HG03342 (cell line): ENCODE measurements at regions not wholly inside any gene's neighbourhood (a gene's known extent, or its start where the extent isn't known, plus 50 kb on each side); places are given as distances from the start of the nearest gene placed in this dataset.

Experiments used
- ATAC-seq: cut with Tn5 transposase; IDR thresholded peaks from one replicate; pipeline ENCODE4 v1.9.1; 2021; ENCODE audit warnings: mild to moderate bottlenecking, moderate library complexity; ENCODE audit not compliant: unreplicated experiment

DNA sequence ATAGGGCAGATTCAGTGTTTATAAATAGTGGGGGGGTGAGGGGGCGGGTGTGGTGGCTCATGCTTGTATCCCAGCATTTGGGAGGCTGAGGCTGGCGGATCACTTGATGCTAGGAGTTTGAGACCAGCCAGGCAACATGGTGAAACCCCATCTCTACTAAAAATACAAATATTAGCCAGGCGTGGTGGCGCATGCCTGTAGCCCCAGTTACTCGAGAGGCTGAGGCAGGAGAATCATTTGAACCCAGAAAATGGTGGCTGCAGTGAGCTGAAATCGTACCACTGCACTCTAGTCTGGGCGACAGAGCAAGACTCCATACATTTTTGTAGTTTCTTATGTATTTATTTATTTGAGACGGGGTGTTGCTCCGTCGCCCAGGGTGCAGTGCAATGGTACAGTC, 109.0 kb upstream of the ZNF217 start:
- ATAC-seq, result no peak

DNA sequence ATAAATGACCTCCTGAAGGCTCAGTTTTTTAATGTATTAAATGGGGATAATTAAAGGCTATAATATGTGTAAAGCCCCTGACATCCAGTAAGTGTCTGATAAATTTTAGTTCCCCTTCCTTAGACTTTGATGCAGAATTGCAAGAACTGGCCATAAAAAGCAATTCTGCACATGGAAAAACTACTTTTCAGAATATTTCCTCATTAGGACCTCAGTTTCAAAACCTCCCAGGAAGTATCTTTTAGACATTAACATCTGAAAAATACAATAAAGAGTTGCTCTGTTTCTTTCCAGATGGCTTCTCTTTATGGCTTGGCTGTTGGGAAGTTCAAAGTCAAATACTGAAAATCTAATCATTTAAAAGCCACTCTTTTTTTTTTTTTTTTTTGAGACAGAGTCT, 106.3 kb upstream of the ZNF217 start:
- no peak for ATAC-seq

DNA sequence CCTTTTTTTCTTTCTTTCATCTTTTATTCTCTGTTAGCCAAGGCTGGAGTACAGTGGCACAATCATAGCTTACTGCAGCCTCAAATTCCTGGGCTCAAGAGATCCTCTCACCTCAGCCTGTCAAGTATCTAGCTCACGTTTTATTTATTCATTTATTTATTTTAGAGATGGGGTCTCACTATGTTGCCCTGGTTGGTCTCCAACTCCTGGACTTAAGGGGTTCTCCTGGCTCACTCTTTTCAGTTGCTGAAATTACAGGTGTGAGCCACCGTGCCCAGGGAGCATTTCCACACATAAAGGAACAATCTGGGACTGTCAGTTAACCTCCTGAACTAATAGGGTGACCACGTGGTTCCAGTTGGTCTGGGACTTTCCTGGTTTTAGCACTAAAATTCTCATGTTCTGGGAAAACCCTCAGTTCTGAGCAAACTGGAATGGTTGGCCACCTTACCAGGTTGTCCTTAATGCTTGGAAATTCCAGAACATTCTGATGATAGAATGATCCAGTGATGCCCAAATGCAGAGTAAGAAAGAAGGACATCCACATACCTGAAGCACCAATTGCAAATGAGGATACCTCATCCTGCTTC, 105.5 kb upstream of the ZNF217 start:
- ATAC-seq, result no peak

DNA sequence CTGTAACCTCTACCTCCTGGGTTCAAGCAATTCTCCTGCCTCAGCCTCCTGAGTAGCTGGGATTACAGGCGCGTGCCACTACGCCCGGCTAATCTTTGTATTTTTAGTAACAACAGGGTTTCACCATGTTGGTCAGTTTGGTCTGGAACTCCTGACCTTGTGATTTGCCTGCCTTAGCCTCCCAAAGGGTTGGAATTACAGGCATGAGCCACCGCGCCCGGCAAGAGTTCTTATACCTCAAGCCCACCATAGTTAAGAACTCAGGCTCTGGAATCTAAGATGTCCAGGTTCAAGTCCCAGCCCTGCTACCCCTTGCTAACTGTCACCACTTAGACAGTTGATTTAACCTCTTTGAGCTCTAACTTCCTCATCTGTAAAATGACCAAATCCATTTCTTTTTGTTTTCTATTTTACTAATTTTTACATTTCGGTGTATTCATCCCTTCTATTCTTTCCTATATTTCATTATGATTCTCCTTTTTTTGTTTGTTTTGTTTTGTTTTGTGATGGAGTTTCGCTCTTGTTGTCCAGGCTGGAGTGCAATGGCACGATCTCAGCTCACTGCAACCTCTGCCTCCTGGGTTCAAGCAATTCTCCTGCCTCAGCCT, 104.8 kb upstream of the ZNF217 start:
- no peak for ATAC-seq

DNA sequence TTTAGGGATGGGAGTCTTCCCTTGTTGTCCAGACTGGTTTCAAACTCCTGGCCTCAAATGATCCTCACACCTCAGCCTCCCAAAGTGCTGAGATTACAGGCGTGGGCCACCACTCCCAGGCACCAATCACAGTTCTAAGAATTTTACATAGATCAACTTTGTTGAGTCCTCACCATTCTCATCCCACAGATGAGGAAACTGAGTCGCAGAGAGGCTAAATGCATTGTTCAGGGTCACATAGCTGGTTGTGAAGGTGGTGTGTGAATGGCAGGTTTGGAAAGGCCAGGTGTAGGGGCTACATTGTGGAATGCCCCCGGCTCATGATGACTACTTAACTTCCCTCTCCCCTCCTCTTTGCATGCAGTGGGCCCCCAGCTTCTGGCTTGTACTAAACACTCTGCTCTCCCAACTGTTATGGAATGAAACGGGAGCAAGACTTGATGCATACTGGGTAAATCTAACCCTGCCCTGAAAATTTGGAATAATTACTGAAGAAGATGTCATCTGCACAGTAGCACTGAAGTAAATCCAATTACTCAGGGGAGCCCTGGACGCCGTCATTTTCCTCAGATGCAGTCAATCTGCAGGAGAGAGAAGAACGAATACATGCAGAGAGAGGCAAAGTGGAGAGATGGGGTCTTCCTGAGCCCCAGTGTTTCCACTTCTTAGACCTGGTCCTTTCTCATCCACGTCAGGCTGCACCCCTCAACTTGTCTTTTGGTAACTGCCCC, 102.3 kb upstream of the ZNF217 start:
- no peak for ATAC-seq

DNA sequence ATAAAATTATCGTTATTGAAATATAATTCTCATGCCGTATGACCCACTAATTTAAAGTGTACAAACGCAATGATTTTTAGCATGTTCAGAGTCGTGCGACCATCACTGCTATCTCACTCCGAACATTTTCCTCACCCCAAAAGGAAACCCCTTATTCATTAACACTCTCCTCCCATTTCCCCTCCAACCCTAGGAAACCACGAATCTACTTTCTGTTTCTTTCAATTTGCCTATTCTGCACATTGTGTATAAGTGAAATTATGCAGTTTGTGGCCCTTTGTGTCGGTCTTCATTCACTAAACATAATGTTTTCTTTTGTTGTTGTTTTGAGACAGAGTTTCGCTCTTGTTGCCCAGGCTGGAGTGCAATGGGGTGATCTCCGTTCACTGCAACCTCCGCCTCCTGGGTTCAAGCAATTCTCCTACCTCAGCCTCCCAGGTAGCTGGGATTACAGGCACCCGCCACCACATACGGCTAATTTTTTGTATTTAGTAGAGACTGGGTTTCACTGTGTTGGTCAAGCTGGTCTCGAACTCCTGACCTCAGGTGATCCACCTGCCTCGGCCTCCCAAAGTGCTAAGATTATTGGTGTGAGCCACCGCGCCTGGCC, 99.7 kb upstream of the ZNF217 start:
- ATAC-seq, result no peak

DNA sequence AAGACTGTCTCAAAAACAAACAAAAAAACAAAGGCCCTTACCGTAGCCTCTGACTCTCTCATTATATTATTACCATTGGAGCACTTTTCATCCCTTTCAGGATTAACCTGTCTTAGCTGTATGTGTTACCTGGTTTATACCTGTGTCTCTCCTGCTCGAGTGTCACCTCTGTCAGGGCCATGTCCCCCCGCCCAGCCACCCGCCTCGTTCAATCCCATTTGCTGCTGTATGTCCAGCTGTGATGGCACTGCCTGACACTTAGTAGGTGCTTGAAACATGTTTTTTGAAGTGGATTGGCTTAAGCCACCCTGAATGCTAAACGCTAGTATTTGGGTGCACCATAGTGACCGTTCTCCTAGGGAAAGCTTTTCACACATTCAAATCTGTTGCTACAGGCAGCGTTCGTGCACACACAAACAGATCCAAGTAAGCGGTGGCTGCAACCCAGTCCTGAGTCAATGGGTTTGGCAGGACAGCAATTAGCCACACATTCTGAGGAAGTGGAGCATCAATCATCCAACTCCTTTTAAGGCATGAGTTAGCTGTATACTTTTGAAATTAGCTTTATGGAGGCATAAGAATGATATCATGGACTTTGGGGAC, 98.9 kb upstream of the ZNF217 start:
- no peak for ATAC-seq

DNA sequence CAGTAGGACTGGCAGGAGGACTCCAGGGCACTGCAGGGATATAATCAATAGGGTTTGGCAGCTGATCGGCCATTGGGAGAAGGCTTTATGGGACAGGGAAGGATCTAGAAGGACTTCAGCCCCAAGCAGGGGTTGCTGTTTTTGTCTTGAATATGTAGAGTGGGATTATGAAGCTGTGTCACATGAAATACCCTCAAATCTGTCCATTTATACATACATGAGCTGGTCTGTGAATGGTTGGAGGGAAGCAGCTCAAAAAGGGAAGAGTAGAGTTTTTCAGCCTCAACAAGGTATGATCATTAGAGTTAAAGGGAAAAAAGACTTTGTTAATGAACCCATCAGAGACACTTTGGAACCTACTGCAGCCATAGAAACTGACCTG, 98.2 kb upstream of the ZNF217 start:
- ATAC-seq, result no peak

DNA sequence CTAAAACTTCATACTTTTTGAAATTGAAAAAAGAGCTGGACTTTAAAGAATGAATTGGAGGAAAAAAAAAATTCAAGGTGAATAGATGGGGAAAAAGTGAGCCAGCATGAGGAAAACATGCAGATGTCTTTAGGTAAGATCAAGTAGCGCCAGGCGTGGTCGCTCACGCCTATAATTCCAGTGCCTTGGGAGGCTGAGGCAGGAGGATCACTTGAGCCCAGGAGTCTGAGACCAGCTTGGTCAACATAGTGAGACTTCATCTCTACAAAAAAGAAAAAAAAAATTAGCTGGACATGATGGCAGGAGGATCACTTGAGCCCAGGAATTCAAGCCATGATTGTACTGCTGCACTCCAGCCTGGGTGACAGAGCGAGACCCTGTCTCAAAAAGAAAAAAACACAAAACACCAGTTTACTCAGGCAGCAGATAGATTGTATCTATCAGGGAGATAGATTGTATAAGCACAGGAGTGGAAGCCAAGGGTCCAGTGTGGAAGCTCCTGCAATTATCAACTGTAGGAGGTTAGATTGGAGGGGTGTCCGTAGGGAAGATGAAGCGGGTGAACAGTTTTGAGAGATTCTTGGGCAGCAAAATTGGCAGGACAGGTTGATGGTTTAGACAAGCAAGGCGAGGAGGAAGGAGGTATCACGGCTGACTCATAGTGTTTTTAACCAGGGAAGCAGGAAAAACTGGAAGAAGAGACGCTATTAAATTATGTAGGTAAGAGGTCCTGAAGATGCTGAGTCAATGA, 97.6 kb upstream of the ZNF217 start:
- no peak for ATAC-seq

DNA sequence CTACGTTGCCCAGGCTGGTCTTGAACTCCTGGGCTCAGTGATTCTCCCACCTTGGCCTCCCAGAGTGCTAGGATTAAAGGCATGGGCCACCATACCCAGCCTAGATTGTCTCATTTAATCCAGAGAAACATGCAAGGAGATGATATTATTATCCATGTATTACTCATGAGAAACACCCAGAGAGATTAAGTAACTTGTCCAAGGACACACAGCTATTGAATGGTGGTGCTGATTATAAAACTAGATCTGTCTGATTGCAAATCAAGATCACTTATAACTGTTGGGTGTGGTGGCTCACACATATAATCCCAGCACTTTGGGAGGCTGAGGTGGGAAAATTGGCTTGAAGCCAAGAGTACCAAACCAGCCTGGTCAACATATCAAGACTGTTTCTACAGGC, 94.4 kb upstream of the ZNF217 start:
- no peak for ATAC-seq

DNA sequence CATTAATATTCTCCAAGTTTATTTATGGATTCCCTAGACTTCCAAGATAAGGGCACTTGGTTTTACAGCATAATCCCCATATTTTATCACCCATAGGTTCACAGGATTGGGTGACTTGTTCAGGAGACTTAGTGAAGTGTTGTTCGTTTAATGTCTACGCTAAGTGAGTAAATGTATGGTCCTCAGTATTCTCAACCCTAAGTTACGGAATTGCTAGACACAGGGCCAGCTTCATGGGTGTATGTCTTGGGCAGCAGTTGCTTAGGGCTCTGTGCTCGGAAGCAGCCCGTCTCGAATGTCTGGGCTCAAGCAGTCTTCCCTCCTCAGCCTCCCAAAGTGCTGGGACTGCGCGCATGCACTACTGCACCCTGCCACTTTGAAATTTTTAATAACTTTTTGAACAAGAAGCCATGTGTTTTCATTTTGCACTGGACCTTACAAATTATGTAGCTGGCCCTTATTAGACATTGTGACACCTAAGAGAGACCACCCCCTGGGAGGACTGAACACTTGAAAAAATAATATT, 91.5 kb upstream of the ZNF217 start:
- no peak for ATAC-seq

DNA sequence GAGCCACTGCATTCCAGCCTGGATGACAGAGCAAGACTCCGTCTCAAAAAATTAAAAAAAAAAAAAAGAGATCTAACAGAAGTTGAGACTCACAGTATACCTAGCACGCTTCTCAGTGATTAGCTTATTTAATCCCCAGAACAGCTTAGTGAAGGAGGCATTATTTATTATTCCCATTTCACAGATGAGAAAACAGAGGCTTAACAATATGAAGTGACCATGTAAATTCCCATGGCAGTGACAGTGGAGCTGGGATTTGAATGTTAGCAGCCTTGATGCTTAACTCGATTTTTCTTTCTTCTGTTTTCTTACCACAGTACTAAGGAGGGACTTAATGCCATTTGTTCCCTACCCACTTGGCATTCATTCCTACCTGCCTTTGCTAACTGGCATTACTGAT, 89.9 kb upstream of the ZNF217 start:
- ATAC-seq, result no peak

DNA sequence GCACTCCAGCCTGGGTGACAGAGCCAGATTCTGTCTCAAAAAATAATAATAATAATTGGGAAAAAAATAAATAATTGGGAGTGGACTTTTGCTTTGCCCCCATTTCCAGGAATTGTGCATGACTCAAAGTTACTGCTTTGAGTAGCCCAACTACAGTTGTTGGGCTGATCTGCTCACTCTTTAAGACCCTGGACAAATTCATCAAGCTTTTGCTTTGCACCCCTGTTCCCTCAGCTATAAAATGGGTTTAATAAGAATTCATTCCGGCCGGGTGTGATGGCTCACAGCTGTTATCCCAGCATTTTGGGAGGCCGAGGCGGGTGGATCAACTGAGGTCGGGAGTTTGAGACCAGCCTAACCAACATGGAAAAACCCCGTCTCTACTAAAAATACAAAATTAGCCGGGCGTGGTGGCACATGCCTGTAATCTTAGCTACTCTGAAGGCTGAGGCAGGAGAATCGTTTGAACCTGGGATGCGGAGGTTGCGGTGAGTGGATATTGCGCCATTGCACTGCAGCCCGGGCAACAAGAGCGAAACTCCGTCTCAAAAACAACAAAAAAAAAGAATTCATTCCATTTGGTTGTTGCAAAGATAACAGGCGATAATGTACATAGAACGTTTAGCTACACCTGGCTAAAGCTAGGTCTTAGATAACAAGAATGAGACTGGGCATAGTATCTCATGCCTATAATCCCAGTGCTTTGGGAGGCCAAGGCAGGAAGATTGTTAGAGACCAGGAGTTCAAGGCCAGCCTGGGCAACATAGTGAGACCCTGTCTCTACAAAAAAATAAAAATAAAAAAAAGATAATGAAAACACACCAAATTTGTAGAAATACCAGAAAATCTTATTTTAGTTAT, 87.9 kb upstream of the ZNF217 start:
- no peak for ATAC-seq

DNA sequence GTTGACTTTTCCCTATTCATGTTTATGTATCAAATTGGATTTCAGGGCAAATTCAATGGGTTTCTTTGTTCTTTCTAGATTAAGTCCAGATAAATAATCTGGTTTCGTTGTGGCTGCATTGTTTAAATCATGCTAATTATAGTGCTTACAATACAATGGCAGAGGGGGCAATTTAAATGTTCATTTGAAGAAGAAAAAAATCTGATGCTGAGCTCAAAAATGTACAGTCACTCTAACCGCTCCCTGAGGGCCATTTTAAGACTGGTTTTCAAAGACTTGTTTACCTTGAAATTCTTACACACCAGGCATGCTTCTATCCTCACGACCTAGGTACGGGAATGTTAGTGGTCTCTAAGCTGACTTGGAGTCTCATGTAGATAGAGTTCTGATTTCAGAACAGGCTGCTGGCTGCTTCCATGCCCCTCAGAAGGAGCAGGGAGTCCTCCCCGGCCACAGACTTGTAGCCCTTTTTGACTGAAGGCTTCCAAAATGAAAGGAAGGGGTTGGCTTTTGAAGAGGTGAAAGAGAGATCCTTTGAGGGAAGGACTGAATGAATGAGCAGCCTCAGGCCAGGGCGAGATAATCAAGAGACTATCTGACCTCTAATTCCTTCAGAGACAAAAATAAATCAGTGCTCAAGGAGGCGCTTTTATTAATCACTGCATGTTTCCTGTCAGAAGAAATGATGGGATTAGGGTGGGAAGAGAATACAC, 86.1 kb upstream of the ZNF217 start:
- no peak for ATAC-seq

DNA sequence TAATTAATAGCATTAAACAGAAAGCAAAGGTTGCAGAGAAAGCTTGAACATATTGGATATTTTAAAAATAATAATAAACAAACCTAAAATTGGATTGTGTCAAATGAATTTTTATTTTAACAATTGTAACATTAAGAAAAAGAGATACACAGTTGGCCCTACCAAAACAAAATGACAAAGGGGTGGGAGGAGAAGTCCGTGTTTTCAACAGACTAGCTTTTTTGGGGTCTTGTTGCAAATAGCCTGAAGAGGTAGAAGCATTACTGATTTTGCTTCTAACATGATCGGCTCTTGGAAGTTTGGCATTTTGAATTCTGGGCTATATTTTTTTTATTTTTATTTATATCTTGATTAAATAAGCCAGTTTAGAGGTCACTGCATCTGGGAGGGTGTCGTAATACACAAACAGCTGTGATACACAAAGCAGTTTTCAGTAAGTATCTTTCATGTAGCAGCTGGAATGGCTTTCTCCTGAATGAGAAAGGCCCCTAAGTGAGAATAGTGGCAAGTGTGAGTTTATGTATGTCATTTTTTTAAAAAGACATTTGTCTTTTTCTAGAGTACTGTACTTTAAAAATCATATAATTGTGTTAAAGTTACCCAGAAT, 85.5 kb upstream of the ZNF217 start:
- no peak for ATAC-seq

DNA sequence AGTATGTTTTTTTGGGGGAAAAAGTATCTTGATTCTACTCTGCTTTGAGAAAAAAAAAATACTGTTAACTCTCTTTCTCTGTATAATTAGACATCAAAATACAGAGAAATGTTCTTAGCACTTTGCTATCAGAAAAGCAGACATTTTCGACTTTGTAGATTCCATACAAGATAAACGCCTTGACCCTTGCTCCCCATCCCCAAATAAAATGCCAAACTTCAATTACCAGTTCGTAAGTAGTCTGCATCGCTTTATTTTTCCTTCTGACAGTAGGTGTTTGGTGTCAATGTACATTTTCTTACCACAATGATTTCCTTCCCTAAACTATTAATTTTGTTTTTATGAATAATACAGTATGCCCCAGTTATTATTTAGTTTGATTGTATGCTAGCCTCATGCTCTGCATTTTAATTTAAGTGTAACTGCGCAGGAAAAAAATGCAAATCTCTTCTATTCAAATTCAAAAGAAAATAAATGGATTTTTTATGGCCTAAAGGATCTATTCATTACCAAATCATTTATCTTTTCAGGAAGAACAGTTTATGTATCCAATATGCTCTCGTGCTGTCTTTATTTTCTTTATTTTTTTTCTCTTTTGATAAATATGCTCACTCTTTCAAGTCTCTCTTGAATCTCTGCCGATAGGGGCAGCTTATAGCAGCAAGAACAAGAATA, 84.8 kb upstream of the ZNF217 start:
- ATAC-seq, result no peak

DNA sequence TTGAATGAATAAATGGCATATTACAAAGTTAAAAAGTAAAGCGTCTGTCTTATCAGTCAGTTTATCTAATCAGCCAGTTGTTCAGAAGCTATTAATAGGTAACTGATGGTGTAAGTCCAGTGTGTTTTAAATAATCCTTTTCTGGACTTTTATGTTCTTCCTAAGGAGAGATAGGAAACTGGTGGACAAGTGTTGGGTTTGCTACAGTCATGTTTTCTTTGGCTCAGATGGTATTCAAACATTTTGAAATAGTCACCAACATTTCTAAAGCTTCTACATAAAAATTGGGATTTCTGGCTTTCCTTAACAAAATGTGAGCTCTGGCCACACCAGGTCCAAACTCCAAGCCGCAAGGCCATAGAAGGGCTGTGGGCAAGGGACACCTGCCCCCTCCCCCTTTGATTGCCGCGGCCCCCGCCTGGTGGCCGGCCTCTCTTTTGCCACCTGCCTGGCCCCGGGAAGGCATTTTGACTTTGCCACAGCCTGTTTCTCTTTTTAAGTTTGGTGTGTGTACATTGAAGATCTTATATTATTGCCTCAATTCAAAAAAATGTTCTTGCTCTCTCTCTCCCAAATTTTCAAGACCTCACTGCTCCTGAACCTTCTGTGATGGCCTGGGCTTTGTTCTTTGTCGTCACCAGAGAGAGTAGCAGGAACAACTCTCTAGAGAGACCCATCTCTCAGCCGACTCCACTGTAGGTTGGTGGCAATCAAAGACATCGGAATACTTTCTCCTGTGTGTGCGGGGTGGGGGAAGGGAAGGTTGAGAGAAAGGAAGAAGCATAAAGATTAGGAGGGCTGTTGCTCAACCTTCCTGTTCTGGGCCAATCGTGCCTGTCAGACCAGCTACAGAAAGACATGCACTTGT, 84.0 kb upstream of the ZNF217 start:
- no peak for ATAC-seq
